ENCODE measurements at regions not wholly inside any gene's neighbourhood (a gene's known extent, or its start where the extent isn't known, plus 50 kb on each side); places are given as distances from the start of the nearest gene placed in this dataset.
"Not testable (repeated sequence)": the region's sequence is repeated elsewhere in the genome, so short reads cannot be mapped to it uniquely, and the experiment has no call there.

DNA sequence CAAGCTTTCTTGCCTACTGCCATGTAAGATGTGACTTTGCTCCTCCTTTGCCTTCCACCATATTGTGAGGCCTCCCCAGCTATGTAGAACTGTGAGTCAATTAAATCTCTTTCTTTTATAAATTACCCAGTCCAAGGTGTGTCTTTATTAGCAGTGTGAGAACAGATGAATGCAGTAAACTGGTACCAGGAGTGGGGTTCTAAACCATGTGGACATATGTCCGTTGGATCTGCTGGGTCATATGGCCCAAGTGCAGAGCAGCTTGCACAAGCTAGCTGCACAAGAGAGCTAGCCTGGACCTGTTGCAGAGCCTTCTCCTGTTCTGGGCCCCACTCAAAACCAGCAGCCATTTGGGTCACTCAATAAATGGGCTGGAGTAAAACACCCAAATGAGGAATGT lies 177.1 kb downstream of the HIPK3 start:
- no peak for DNase-seq (ENCODE audit: extremely low read depth, low read depth, low spot score)

DNA sequence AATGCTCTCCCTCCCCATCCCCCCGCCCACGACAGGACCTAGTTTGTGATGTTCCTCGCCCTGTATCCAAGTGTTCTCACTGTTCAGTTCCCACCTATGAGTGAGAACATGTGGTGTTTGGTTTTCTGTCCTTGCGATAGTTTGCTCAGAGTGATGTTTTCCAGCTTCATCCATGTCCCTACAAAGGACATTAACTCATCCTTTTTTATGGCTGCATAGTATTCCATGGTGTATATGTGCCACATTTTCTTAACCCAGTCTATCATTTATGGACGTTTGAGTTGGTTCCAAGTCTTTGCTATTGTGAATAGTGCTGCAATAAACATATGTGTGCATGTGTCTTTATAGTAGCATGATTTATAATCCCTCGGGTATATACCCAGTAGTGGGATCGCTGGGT lies 171.3 kb downstream of the HIPK3 start:
- not testable (repeated sequence) for DNase-seq (ENCODE audit: extremely low read depth, low read depth, low spot score)

GRCh38 chr11:33420959-33421566 lies 163.9 kb downstream of the HIPK3 start:
- no peak for DNase-seq (ENCODE audit: extremely low read depth, low read depth, low spot score)

DNA sequence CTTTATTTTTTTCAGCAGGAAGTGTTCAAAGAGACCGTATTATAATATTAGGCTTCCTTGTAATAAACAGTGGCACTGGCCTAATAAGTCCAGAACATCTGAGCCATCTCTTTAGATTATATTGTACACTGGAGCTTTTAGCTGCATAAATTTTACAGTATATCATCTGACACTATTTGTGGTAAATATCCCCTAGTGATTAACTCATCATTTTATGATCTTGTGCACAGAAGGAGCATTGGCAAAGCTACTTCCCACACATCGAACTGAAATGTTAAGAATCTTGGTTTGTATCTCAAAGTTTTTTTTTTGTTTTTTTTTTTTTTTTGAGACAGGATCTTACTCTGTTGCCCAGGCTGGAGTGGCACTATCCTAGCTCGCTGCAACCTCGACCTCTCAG lies 162.7 kb downstream of the HIPK3 start:
- no peak for DNase-seq (ENCODE audit: extremely low read depth, low read depth, low spot score)

- no peak for DNase-seq (ENCODE audit: extremely low read depth, low read depth, low spot score)
These were observed 159.9 kb downstream of the HIPK3 start for GRCh38 chr11:33417121-33417520.

GRCh38 chr11:33413301-33413700 lies 156.1 kb downstream of the HIPK3 start:
- DNase-seq (ENCODE audit: extremely low read depth, low read depth, low spot score) = no peak

- no peak for DNase-seq (ENCODE audit: extremely low read depth, low read depth, low spot score)
These were observed 155.1 kb downstream of the HIPK3 start for GRCh38 chr11:33412241-33412640.

DNA sequence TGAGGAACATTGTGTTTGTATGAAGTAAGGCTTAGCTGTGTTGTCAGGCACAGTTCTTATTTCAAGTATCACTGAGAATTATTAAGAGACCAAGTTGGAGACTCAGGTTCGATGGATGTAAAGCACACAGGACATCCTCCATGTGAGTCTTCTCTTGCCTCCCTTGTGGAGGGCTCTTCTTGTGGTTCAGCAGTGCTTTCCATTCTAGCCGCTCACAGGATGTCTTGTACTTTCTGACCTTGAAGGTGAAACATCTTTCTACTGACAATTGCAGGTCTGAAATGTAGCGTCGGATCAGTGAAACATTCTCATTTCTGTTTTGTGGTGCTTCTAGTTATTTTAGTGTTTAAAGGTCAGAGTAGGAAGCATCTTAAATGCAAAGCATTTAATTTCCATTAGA lies 154.6 kb downstream of the HIPK3 start:
- no peak for DNase-seq (ENCODE audit: extremely low read depth, low read depth, low spot score)

- DNase-seq (ENCODE audit: extremely low read depth, low read depth, low spot score) = no peak
These were observed 153.0 kb downstream of the HIPK3 start for GRCh38 chr11:33410086-33410765.

All from glomerular endothelial cell (primary cell).